MM.1S (cell line): ENCODE measurements at regions not wholly inside any gene's neighbourhood (a gene's known extent, or its start where the extent isn't known, plus 50 kb on each side); places are given as distances from the start of the nearest gene placed in this dataset.

ENCODE experiments used
- EZH2 ChIP-seq: fragments of 300-600 bp; sonication (generic); optimal IDR thresholded peaks from 2 replicates; pipeline ENCODE3; 2017; ENCODE audit warnings: low read depth, mild to moderate bottlenecking, antibody characterized with exemption, low read length, mixed read lengths
- TF ChIP-seq, protein P1 (sequence below): fragments of 300-600 bp; sonication (generic); IDR thresholded peaks from 2 replicates; pipeline ENCODE4 v1.5.1; 2016; ENCODE audit warnings: antibody characterized with exemption, low read length, mixed read lengths

DNA sequence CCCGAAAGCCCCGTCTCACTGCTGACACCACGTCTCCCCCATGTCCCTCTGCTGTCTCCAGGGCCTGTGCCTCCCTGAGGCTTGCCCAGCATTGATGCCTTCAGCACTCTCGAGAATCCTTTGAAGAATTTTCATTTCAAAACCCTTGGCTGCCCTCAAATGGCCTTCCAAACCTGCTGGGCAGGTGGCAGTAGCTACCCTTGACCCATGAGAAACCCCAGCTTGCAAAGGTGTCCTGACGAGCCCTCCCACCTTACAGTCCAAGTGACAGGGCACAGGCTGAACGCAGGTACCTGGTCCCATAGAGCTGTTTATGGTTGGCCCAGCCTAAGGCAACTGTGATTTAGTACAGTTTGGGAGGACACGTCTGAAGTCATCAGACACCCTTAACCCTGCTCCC is 97.2 kb upstream of the SPIN1 start:
- TF ChIP-seq, protein P1, sequence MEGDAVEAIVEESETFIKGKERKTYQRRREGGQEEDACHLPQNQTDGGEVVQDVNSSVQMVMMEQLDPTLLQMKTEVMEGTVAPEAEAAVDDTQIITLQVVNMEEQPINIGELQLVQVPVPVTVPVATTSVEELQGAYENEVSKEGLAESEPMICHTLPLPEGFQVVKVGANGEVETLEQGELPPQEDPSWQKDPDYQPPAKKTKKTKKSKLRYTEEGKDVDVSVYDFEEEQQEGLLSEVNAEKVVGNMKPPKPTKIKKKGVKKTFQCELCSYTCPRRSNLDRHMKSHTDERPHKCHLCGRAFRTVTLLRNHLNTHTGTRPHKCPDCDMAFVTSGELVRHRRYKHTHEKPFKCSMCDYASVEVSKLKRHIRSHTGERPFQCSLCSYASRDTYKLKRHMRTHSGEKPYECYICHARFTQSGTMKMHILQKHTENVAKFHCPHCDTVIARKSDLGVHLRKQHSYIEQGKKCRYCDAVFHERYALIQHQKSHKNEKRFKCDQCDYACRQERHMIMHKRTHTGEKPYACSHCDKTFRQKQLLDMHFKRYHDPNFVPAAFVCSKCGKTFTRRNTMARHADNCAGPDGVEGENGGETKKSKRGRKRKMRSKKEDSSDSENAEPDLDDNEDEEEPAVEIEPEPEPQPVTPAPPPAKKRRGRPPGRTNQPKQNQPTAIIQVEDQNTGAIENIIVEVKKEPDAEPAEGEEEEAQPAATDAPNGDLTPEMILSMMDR: no peak
- no peak for TF ChIP-seq EZH2
